Urothelium cell line (cell line): ENCODE measurements at regions not wholly inside any gene's neighbourhood (a gene's known extent, or its start where the extent isn't known, plus 50 kb on each side); places are given as distances from the start of the nearest gene placed in this dataset.

ENCODE experiments used
- DNase-seq: peaks from one replicate; pipeline ENCODE4 v3.0.0; 2011; ENCODE audit warnings: low spot score, mixed read lengths
- FAIRE-seq: peaks from 2 replicates; lab custom pipeline; 2011; peaks lifted over from hg19 to GRCh38; lab: Jason Lieb, UNC

DNA sequence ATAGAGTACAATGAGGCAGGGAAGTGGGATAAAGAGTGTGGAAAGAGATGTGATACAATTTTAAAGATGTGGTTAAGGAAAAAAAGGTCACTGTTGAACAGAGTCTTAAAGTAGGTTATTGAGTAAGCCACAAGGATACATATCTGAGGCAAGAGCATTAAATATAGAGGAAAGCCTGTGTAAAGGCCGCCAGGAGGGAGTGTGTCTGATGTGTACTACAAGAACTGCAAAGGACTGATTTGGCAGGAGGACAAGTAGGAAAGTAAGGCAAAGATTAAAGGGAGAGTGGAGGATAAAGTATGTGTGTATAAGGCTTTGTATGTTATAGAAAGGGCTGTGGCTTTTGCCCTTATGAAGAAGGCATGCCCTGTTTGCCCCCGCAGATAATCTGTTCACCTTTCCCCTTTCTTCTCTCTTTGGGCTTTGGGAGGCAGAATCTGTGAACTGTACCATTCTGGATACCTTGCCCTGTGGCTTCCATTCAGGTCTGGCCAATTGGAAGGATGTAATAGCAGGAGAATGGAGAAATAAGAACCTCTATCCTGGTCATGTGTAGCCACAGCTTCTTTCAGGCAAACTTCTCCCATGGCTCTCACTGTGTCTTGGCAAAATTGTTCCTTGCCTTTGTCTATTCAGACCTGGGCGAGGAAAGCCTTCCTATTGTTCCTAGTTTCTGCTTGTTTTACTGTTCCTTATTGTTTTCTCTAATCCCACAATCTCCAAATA lies 68.9 kb upstream of the FAM47B start:
- FAIRE-seq (no peak), DNase-seq (no peak)

DNA sequence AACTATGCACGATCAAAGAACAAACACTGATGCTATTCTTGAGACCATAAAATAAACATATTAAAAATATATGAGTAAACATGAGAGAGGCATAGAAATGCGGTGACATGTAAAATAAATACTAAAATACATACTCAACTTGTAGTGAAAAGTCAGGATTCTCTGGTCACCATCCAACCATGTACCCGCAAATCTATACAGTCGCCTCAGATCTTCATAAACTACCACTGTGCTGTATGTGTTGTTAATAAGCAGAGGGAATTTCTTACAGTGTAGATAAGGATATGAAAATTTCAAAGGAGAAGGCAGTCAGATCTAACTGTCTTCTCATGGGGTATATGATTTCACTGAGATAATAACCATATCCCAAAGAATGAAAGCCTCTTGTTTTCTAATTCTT lies 67.8 kb upstream of the FAM47B start:
- FAIRE-seq: no peak
- no peak for DNase-seq

DNA sequence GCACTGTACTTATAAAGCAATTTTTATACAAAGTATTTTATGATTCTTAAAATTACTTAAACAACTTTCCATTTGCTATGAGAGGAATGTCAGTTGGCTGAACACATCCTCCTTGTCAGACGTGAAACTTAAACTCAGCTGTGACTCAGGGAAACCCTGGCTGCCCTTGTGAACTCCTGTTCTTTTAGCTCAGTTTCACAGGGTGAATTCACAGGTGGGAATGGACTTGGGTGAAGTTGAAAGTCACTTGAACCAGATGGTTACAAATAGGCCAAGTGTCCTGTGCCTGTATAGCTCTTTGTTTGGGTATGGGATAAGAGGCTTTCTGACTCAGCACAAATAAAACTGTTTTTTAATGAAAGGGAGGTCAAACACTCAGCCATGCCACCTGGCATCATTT lies 67.4 kb upstream of the FAM47B start:
- no peak for DNase-seq
- no peak for FAIRE-seq

DNA sequence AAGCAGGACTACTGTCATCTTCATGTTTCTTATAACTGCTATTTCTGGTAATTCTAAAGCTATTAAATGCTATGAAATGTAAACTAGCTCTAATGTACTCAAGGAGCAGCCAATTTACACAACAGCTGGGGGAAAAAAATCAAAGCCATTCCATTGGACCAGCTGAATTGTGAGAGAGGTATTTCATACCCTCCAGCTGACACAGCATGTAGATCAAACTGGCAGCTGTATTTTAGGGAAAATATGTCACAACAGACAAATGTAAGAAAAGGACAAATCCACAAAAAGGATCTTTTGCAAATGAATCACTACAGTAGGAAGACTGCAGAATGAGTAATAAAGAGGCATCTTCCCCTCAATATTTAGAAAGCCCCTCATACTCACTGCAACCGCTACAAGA lies 65.2 kb upstream of the FAM47B start:
- DNase-seq (no peak), FAIRE-seq (no peak)

DNA sequence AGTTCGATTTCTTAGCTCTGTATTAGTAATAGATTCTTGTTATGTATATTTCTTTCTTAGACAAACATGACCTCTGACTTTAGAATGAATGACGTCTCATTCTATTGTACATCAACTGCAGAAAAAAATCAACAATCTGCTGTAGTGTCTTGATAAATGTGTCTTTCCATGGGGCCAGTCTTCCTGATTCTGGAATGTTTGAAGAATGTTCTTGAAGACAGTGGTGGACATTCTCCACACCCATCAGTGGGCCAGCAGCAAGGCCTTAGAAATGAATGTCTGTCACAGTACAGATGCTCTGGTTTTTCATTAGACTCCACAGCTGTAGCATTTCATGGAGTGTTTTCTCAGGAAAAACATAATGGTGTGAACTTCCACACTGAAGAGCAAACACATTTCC lies 63.2 kb upstream of the FAM47B start:
- FAIRE-seq (no peak), DNase-seq (no peak)

DNA sequence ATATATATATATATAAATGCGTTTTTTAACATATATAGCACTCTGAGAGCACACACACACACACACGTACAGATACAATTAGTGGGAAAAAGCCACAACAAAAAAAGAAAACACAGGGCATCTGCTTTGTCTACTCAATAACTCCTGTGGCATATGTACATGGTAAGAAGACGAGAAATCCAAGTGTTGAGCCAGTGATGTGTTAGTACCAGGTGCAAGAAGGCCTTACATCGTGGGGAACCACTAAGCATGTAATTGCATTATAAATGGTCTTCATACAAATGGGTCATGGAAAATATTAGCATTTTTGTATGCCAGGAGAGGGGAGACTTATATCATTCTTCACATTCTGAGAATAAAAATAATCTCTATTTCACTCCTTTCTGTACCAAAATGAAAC lies 62.7 kb upstream of the FAM47B start:
- FAIRE-seq (no peak), DNase-seq (no peak)

DNA sequence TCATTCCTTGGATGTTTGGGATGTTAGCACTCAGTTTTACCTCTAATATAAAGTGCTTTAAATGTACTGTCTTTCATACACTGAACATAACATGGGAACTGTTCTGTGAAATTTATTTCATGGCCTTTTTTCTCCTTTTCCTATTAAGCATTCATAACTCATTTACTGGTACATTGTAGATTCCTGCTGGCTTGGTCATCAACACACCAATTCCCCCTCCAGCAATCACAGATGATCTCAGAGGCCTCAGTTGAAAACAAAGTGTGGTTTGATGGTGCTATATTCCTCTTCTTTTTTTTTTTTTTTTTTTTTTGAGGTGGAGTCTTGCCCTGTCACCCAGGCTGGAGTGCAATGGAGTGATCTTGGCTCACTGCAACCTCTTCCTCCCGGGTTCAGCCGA lies 61.9 kb upstream of the FAM47B start:
- DNase-seq (no peak), FAIRE-seq (no peak)

DNA sequence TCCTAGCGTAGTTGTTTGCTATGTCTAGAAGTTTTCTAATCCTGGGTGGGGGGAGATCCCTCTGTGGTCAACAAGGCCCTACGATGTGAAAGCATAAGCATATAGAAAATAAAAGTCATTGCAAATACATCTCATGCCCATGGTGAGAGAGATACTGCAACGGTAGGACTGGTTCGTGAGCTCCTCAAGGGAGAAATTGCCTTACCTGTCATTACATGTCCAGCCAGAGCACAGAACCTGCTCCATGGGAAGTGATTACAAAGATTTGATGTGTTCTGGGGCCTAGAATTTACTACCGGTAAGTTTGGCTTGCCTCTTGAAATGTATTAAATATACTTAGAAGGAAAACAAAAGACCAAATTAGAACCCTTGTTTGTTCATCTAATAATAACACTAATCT lies 60.9 kb upstream of the FAM47B start:
- DNase-seq (no peak), FAIRE-seq (no peak)

DNA sequence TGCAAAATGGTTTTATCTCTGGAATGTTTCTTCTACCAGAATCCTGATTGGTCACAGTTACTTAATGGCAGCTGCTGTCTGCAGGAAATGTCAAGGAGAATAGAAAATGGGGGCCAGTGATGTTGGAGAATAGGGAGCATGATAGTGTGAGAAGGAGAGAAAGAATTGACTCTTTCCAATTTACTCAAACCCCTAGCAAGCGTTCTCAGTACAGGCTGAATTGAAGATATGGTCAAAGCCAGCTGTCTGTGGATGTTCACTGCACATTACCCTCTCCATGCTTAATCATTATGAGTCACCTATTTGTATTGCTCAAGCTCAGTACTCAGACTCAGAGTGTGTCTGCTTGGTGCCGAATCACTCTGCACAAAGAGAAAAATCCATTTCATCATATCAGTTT lies 57.8 kb upstream of the FAM47B start:
- no peak for FAIRE-seq

DNA sequence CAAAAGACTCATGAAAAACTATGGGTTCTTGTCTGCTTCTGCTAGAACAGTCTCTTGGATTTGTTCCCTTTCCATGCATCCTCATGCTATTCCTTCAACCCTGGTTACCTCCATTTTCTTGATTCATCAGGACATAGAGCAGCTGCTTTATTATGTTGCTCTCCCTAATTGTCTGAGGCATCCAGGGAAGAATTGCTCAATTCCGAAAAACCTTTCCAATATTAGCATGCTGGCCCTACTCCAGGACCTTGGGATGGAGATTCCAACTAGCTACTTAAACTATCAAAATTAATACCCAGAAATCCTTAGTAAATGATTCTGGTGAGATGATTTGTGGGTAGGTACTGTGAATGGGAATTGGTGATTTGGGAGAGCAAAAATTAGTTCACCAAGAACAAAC lies 56.6 kb upstream of the FAM47B start:
- no peak for FAIRE-seq

More for the DNA sequence above, 57.8 kb upstream of the FAM47B start:
- peak; percentile 13 for DNase-seq

DNA sequence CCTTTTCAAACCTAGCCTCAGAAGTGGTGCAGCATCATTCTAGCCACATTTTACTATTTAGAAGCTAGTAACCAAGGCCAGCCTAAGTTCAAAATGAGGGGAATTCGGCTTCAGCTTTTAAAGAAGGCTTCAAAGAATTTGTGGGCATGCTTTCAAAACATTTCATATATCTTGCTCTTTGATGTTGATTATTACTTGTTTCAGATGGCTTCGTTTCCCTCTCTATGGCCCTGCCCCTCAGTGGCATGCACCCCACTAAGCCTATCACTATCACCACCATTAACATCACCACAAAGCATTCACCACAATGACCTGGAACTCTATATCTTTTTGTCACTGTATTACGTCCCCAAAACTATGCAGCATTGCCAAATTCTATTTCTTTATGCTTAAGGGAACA lies 51.2 kb upstream of the FAM47B start:
- no peak for FAIRE-seq
- DNase-seq: no peak

More for the DNA sequence above, 56.6 kb upstream of the FAM47B start:
- no peak for DNase-seq
